ENCODE measurements at regions not wholly inside any gene's neighbourhood (a gene's known extent, or its start where the extent isn't known, plus 50 kb on each side); places are given as distances from the start of the nearest gene placed in this dataset.

DNA sequence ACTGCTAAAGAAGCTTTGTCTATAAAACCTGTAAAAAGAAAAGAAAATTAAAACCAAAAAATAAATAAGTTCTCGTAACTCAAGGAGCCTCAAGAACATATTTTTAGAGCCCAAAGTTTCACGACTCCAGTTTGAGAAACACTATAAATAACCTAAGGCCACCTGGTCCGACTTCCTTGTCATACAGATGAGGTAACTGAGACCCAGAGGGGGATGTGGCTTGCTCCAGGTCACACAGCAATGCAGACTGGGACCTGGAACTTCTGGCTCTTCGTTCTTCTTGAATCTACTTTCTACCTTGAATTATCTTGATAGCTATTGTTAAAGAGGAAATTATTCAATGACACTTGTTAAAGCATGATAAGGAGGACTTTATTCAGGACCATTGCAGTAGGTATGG lies 514.8 kb downstream of the CDK5RAP2 start:
- Histone ChIP-seq H3K36me3 (ENCODE audit: insufficient read depth, low read length, poor library complexity, severe bottlenecking) (no peaks in the 10 kb centered on the region), H3K4me1 (ENCODE audit: insufficient read depth, low read length, poor library complexity, severe bottlenecking) (no peaks in the 10 kb centered on the region), H3K27ac (ENCODE audit: low read depth, low read length, poor library complexity, severe bottlenecking) (no peak overlapping the region), H3K4me3 (ENCODE audit: low read depth, low read length, poor library complexity, severe bottlenecking) (no peak overlapping the region), H3K27me3 (replicated peaks; ENCODE audit: insufficient read depth, low read depth, low read length, poor library complexity) (peaks cover 3% of the 10 kb centered on the region), H3K9me3 (ENCODE audit: low read depth, low read length, poor library complexity, severe bottlenecking) (no peaks in the 10 kb centered on the region)
- no peak for DNase-seq (ENCODE audit: low spot score)
- BruUV-seq (replicated peaks) = no TSS peak
- POLR2A ChIA-PET (ENCODE audit: low non-redundant PET) = no interaction called here
- intact Hi-C loops (cut with micrococcal nuclease; ENCODE audit: unreplicated experiment) = no loop called here
- CTCF ChIA-PET = no interaction called here
- TF ChIP-seq, protein P1, sequence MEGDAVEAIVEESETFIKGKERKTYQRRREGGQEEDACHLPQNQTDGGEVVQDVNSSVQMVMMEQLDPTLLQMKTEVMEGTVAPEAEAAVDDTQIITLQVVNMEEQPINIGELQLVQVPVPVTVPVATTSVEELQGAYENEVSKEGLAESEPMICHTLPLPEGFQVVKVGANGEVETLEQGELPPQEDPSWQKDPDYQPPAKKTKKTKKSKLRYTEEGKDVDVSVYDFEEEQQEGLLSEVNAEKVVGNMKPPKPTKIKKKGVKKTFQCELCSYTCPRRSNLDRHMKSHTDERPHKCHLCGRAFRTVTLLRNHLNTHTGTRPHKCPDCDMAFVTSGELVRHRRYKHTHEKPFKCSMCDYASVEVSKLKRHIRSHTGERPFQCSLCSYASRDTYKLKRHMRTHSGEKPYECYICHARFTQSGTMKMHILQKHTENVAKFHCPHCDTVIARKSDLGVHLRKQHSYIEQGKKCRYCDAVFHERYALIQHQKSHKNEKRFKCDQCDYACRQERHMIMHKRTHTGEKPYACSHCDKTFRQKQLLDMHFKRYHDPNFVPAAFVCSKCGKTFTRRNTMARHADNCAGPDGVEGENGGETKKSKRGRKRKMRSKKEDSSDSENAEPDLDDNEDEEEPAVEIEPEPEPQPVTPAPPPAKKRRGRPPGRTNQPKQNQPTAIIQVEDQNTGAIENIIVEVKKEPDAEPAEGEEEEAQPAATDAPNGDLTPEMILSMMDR (conservative IDR thresholded peaks at IDR 0.05; ENCODE audit: low read depth, low read length) = no peak
- no peak for TF ChIP-seq EZH2 (IDR thresholded peaks at IDR 0.05; ENCODE audit: borderline replicate concordance, low read depth, low read length, poor library complexity, severe bottlenecking)

DNA sequence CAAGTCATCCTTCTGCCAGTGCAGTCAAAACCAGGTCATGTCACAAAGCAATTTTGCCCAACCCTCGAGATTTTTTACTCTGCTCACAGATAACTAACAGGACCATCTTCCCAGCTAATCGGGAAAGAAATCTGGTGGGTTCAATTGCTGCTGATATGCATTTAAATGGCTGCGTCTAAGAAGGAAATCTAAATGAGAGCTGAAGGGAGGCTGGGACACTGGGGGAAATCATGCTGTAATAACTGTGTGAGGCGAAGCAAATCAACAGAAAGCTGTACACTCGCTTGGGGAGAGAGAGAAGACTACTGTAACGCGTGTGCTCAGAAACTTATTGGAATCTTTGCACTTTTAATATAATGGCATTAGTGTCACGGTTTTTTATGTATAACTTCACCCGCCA lies 535.0 kb downstream of the CDK5RAP2 start:
- ChIA-PET POLR2A (ENCODE audit: low non-redundant PET) (no interaction called here), CTCF (no interaction called here)
- Histone ChIP-seq H3K4me3 (ENCODE audit: low read depth, low read length, poor library complexity, severe bottlenecking) (no peak overlapping the region), H3K27me3 (replicated peaks; ENCODE audit: insufficient read depth, low read depth, low read length, poor library complexity) (peaks cover 23% of the 10 kb centered on the region), H3K9me3 (ENCODE audit: low read depth, low read length, poor library complexity, severe bottlenecking) (no peaks in the 10 kb centered on the region), H3K27ac (ENCODE audit: low read depth, low read length, poor library complexity, severe bottlenecking) (no peak overlapping the region), H3K4me1 (ENCODE audit: insufficient read depth, low read length, poor library complexity, severe bottlenecking) (no peaks in the 10 kb centered on the region), H3K36me3 (ENCODE audit: insufficient read depth, low read length, poor library complexity, severe bottlenecking) (no peaks in the 10 kb centered on the region)
- no peak for DNase-seq (ENCODE audit: low spot score)
- TF ChIP-seq, protein P1 (conservative IDR thresholded peaks at IDR 0.05; ENCODE audit: low read depth, low read length) = no peak
- no peak for TF ChIP-seq EZH2 (IDR thresholded peaks at IDR 0.05; ENCODE audit: borderline replicate concordance, low read depth, low read length, poor library complexity, severe bottlenecking)
- BruUV-seq (replicated peaks) = no TSS peak
- intact Hi-C loops (cut with micrococcal nuclease; ENCODE audit: unreplicated experiment) = no loop called here

DNA sequence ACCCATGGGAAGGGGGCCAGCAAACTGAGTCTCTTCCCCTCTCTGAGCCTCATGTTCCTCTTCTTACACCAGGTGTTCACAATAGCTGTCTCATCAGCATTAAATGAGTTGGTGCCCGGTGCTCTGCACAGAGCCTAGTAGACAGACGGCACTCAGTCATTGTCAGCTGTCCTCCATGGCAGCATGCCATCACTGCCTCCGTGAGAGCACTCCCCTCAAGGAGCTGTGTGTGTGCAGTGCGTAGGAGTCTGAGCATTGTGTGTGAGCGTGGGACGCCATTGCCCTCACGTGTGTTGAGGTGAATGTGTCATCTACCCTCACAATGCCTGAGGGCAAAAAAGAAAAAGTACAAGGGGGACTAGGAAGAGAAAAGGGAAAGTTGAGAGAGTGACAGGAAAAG lies 536.5 kb downstream of the CDK5RAP2 start:
- no peaks in the 10 kb centered on the region for H3K36me3 ChIP-seq (ENCODE audit: insufficient read depth, low read length, poor library complexity, severe bottlenecking)
- no TSS peak for BruUV-seq (replicated peaks)
- no peak for DNase-seq (ENCODE audit: low spot score)
- no peak overlapping the region for H3K27ac ChIP-seq (ENCODE audit: low read depth, low read length, poor library complexity, severe bottlenecking)
- no peaks in the 10 kb centered on the region for H3K4me1 ChIP-seq (ENCODE audit: insufficient read depth, low read length, poor library complexity, severe bottlenecking)
- H3K9me3 ChIP-seq (ENCODE audit: low read depth, low read length, poor library complexity, severe bottlenecking) = no peaks in the 10 kb centered on the region
- CTCF ChIA-PET = no interaction called here
- peaks cover 26% of the 10 kb centered on the region for H3K27me3 ChIP-seq (replicated peaks; ENCODE audit: insufficient read depth, low read depth, low read length, poor library complexity)
- intact Hi-C loops (cut with micrococcal nuclease; ENCODE audit: unreplicated experiment) = no loop called here
- POLR2A ChIA-PET (ENCODE audit: low non-redundant PET) = interaction anchor here (0.6 kb wide), 1 partner anchor 87 kb away, joined by 3 read pairs; no protein-coding TSS in a partner anchor
- no peak overlapping the region for H3K4me3 ChIP-seq (ENCODE audit: low read depth, low read length, poor library complexity, severe bottlenecking)
- no peak for TF ChIP-seq EZH2 (IDR thresholded peaks at IDR 0.05; ENCODE audit: borderline replicate concordance, low read depth, low read length, poor library complexity, severe bottlenecking)
- TF ChIP-seq, protein P1 (conservative IDR thresholded peaks at IDR 0.05; ENCODE audit: low read depth, low read length) = no peak
